RWPE1 (cell line): ENCODE measurements at regions not wholly inside any gene's neighbourhood (a gene's known extent, or its start where the extent isn't known, plus 50 kb on each side); places are given as distances from the start of the nearest gene placed in this dataset.

Source experiments
- CTCF ChIA-PET: fragments of 350-600 bp; sonication (Branson Sonifier 250); formaldehyde crosslinking; extraction: SDS; loops from one replicate; lab custom pipeline; 2021; lab: Yijun Ruan, JAX
- POLR2A ChIA-PET: fragments of 400-600 bp; formaldehyde crosslinking; extraction: SDS; loops from one replicate; lab custom pipeline; 2020; ENCODE audit warnings: antibody characterized with exemption; ENCODE audit not compliant: low non-redundant PET; lab: Yijun Ruan, JAX
- DNase-seq: peaks from one replicate; pipeline ENCODE4 v3.0.0; 2012; ENCODE audit warnings: low spot score
- H3K27ac ChIP-seq: fragments of 450-650 bp; 2 replicates; pipeline ENCODE4 v1.5.1; 2017
- TF ChIP-seq, protein P1 (sequence below): fragments of 450-650 bp; conservative IDR thresholded peaks from 2 replicates; pipeline ENCODE4 v1.5.1; 2017; ENCODE audit warnings: low read depth, mild to moderate bottlenecking

DNA sequence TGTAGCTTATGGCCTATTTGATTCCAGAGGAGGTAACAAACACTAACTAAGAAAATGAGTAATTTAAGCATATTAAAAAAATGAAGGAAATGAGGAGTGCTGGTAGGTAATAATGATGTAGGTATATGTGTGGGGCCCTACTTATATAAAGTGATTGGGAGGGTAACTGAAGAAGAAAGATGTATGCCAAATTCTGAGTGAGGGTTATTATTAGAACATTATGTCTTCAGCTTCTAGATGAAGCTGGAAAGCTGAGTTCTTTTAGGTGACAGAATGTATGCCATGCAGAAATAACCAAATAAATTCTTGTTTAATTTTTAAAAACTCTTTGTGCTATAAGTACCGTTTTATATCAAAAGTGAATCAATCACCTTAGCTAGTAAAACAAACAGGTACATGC, 479.6 kb upstream of the TENM4 start:
- CTCF ChIA-PET, result interaction anchor here (0.6 kb wide), 1 partner anchor 185 kb away, joined by 3 read pairs; no protein-coding TSS in a partner anchor
- no peak for DNase-seq
- POLR2A ChIA-PET, result no interaction called here
- TF ChIP-seq, protein P1, sequence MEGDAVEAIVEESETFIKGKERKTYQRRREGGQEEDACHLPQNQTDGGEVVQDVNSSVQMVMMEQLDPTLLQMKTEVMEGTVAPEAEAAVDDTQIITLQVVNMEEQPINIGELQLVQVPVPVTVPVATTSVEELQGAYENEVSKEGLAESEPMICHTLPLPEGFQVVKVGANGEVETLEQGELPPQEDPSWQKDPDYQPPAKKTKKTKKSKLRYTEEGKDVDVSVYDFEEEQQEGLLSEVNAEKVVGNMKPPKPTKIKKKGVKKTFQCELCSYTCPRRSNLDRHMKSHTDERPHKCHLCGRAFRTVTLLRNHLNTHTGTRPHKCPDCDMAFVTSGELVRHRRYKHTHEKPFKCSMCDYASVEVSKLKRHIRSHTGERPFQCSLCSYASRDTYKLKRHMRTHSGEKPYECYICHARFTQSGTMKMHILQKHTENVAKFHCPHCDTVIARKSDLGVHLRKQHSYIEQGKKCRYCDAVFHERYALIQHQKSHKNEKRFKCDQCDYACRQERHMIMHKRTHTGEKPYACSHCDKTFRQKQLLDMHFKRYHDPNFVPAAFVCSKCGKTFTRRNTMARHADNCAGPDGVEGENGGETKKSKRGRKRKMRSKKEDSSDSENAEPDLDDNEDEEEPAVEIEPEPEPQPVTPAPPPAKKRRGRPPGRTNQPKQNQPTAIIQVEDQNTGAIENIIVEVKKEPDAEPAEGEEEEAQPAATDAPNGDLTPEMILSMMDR, result no peak
- H3K27ac ChIP-seq, result no peak overlapping the region

DNA sequence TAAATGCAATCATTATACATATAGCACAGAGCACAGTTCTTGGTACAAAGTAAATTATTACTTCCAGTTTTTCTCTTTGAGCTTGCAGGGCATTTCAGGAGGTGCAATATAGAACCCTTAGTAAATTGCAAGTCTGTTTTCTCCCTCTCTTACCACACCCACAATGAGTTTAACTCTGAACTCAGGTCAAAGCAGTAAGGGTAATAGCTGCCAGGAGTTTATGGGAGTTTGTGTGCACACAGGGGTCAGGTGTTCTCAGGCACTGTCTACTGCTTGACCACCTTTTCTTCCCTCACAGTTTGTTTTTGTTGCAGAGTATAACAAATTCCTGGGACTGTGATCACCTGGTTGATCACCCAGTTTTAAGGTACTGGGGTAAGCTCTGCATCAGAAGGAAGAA, 478.5 kb upstream of the TENM4 start:
- TF ChIP-seq, protein P1, result no peak
- no peak overlapping the region for H3K27ac ChIP-seq
- ChIA-PET CTCF (no interaction called here), POLR2A (no interaction called here)
- DNase-seq, result no peak

GRCh38 chr11:79918846-79919245, 478.0 kb upstream of the TENM4 start:
- DNase-seq, result no peak
- ChIA-PET CTCF (no interaction called here), POLR2A (no interaction called here)
- TF ChIP-seq, protein P1, result no peak
- no peak overlapping the region for H3K27ac ChIP-seq

GRCh38 chr11:79906164-79906563, 465.3 kb upstream of the TENM4 start:
- no peak overlapping the region for H3K27ac ChIP-seq
- POLR2A ChIA-PET, result no interaction called here
- TF ChIP-seq, protein P1, result no peak
- CTCF ChIA-PET, result no interaction called here
- no peak for DNase-seq

- DNase-seq, result no peak
- CTCF ChIA-PET, result no interaction called here
- no peak overlapping the region for H3K27ac ChIP-seq
- TF ChIP-seq, protein P1, result no peak
- POLR2A ChIA-PET, result no interaction called here
Measured at GRCh38 chr11:79902493-79902892, 461.7 kb upstream of the TENM4 start.

- ChIA-PET POLR2A (no interaction called here), CTCF (interaction anchor here (0.6 kb wide), 1 partner anchor 1554 kb away, joined by 3 read pairs; no protein-coding TSS in a partner anchor)
- TF ChIP-seq, protein P1, result no peak
- no peak overlapping the region for H3K27ac ChIP-seq
- no peak for DNase-seq
Measured at GRCh38 chr11:79897896-79898295, 457.1 kb upstream of the TENM4 start.
